ENCODE measurements at regions not wholly inside any gene's neighbourhood (a gene's known extent, or its start where the extent isn't known, plus 50 kb on each side); places are given as distances from the start of the nearest gene placed in this dataset.

DNA sequence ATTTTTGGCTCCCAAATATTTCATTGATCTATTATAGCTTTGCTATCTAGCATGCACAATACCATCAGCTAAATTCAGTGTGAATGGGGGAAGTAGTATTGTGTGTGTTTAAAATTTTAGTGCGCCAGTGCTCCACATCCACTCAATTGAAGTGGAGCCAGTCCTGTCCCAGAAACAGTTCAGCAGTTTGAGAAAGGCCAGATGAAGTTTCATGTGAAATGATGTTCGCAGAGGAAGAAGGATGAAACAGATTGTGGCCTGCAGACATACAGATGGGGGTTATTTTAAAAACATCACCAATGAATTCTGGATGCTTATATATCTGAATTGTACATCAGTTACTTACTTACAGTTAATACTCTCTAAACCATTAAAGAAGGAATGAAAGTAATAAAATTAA, 129.4 kb downstream of the SPRY2 start:
- no peak for DNase-seq (ENCODE audit: extremely low spot score)
- TF ChIP-seq, protein P1, sequence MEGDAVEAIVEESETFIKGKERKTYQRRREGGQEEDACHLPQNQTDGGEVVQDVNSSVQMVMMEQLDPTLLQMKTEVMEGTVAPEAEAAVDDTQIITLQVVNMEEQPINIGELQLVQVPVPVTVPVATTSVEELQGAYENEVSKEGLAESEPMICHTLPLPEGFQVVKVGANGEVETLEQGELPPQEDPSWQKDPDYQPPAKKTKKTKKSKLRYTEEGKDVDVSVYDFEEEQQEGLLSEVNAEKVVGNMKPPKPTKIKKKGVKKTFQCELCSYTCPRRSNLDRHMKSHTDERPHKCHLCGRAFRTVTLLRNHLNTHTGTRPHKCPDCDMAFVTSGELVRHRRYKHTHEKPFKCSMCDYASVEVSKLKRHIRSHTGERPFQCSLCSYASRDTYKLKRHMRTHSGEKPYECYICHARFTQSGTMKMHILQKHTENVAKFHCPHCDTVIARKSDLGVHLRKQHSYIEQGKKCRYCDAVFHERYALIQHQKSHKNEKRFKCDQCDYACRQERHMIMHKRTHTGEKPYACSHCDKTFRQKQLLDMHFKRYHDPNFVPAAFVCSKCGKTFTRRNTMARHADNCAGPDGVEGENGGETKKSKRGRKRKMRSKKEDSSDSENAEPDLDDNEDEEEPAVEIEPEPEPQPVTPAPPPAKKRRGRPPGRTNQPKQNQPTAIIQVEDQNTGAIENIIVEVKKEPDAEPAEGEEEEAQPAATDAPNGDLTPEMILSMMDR (IDR thresholded peaks at IDR 0.05; ENCODE audit: control extremely low read depth, extremely low read depth, low read depth, missing control alignments) = no peak
- ChIA-PET POLR2A (no interaction called here), CTCF (no interaction called here)

DNA sequence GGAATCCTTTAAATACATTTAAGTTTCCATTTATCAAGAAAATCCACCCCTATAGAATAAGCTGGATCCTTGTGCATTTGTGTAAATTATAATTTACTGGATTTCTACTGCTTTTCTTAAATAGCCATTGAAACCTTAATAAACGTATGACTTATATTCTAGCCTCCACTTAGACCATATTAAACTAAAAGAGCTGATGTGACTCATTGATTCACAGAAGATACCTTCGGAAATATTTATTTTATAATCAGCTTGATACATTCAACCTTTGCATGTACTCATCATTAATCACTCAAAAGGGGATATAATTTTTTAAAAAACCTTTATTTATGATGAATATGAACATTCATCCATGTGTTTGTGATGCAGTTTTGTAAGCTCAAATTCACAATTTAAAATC, 136.3 kb downstream of the SPRY2 start:
- ChIA-PET POLR2A (no interaction called here), CTCF (interaction anchor here (1.1 to 1.4 kb wide), 2 partner anchors 13 to 16 kb away, joined by 3 read pairs; no protein-coding TSS in a partner anchor)
- TF ChIP-seq, protein P1 (IDR thresholded peaks at IDR 0.05; ENCODE audit: control extremely low read depth, extremely low read depth, low read depth, missing control alignments) = no peak
- DNase-seq (ENCODE audit: extremely low spot score) = no peak

DNA sequence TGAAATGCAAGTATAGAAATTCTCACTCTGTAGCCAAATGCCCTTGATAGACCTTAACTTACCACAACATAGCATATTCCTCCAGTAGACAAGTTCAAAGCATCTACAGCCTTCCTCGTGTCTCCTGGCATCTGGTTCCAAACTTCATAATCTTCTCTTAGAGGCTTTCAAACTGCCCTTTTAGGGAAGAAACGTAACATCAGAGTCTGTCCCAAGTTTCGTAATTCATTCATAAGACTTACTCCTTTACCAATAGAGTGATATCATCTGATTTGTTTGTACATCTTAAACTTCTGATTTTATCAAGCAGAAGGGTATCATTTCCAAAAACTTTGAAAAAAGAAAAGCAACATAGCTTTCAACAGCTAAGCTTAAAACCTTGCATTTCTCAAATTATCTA, 137.4 kb downstream of the SPRY2 start:
- DNase-seq (ENCODE audit: extremely low spot score) = no peak
- TF ChIP-seq, protein P1 (IDR thresholded peaks at IDR 0.05; ENCODE audit: control extremely low read depth, extremely low read depth, low read depth, missing control alignments) = no peak
- CTCF ChIA-PET = interaction anchor here (1.0 to 1.4 kb wide), 3 partner anchors 11 to 17 kb away, joined by 3 read pairs; no protein-coding TSS in a partner anchor
- POLR2A ChIA-PET = no interaction called here

DNA sequence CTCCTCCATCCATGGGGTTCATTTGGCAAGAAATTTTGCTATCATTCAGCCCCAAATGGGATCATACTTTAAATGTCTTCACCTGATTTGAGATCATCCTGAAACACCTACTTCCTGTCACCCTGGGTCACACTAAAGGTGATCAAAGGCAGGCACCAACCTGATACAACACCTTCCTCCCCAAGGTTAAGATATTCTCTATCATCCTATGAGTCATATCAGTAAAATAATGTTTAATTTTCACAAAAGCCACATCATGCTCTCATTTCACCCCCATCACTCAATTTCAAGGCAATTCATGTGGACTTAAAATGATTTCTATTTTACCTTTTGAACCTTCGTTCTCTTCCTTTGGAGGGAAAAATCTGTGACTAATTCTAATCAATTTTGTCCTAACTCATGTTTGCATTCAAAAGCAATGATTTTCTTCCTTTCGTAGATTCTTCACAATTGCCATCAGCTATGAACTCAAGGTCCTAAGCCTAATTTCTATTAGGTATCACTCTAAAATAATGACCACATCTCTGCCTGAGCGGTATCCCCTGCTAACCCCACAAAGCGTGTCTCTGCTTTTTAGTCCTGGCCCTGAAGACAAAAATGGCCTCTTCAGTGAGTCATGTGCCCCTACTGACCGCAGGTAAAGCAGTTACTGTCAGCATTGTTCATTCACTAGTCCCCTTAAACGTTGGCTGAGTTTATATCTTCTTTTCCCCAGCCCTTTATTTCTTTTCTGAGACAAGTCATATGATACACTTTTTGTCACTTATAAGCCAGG, 139.0 kb downstream of the SPRY2 start:
- no peak for DNase-seq (ENCODE audit: extremely low spot score)
- TF ChIP-seq, protein P1 (IDR thresholded peaks at IDR 0.05; ENCODE audit: control extremely low read depth, extremely low read depth, low read depth, missing control alignments) = no peak
- ChIA-PET POLR2A (no interaction called here), CTCF (no interaction called here)

GRCh38 chr13:80199585-80200292, 141.2 kb downstream of the SPRY2 start:
- POLR2A ChIA-PET = no interaction called here
- no peak for DNase-seq (ENCODE audit: extremely low spot score)
- CTCF ChIA-PET = interaction anchor here (1.3 kb wide), 1 partner anchor 234 kb away, joined by 3 read pairs; no protein-coding TSS in a partner anchor
- TF ChIP-seq, protein P1 (IDR thresholded peaks at IDR 0.05; ENCODE audit: control extremely low read depth, extremely low read depth, low read depth, missing control alignments) = no peak

GRCh38 chr13:80199067-80199466, 141.9 kb downstream of the SPRY2 start:
- TF ChIP-seq, protein P1 (IDR thresholded peaks at IDR 0.05; ENCODE audit: control extremely low read depth, extremely low read depth, low read depth, missing control alignments) = no peak
- ChIA-PET CTCF (interaction anchor here (1.3 kb wide), 1 partner anchor 233 kb away, joined by 3 read pairs; no protein-coding TSS in a partner anchor), POLR2A (no interaction called here)
- DNase-seq (ENCODE audit: extremely low spot score) = no peak
